HG02571 (cell line): ENCODE measurements at regions not wholly inside any gene's neighbourhood (a gene's known extent, or its start where the extent isn't known, plus 50 kb on each side); places are given as distances from the start of the nearest gene placed in this dataset.

Experiments used
- ATAC-seq: cut with Tn5 transposase; IDR thresholded peaks from one replicate; pipeline ENCODE4 v1.9.1; 2021; ENCODE audit warnings: mild to moderate bottlenecking, moderate library complexity; ENCODE audit not compliant: unreplicated experiment

GRCh38 chr4:133493776-133494175 is 344.7 kb downstream of the PCDH10 start:
- no peak for ATAC-seq

DNA sequence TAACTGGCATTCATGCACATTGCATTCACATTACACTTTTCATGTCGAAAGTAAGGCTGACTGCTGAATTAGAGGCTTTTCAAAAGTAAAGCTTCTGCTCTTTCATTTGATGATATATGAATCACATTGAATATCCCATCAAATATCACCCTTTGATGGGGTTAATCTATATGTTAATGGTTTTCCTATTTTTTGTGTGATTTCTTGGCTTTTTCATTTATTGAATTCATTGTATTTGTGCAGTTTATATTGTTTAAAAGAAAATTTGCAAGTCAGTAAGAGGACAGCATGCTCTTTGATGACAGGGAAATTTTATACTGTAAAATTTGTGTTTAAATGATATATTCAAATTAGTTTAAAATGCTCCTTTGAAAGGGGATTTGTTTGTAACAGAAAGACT is 344.1 kb downstream of the PCDH10 start:
- ATAC-seq: no peak

DNA sequence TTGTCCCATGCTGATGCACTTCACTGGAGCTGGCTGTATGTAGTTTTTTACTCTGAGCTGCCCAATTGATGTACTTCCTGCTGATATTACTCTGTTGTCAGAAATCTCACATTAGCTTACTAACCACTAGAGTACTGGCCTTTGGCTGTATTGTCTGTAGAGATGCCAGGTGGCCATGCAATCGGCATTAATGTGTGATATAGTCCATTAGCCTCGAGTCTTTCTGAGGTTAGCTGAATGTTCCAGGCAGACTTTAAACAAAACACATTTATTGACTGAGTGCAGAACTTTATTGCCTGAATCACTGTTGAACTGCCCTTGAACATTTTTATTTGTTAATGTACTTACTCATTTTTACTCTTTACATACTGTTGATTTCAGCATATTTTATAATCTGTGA is 335.2 kb downstream of the PCDH10 start:
- ATAC-seq: no peak

GRCh38 chr4:133483600-133484246 is 334.6 kb downstream of the PCDH10 start:
- no peak for ATAC-seq

GRCh38 chr4:133476063-133476462 is 327.0 kb downstream of the PCDH10 start:
- no peak for ATAC-seq

DNA sequence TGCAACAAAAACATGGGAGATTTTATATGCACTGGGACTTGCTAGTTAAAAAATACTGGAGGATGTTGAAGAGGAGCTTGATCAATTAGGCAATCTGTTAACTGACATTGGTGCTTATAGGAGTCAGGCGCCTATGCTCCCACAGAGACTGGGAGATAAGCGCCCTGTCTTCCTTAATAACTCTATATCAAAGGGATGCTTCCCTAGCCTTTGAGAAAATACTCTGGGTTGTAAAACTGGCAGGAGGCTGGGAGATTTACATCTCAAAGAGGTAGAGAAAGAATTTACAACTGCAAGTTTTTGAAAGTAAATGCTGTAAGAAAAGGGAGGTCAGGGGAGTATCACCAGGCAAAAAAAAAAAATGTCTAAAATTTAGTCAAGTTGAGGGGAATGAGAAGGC is 325.4 kb downstream of the PCDH10 start:
- no peak for ATAC-seq

GRCh38 chr4:133472244-133472643 is 323.1 kb downstream of the PCDH10 start:
- no peak for ATAC-seq

DNA sequence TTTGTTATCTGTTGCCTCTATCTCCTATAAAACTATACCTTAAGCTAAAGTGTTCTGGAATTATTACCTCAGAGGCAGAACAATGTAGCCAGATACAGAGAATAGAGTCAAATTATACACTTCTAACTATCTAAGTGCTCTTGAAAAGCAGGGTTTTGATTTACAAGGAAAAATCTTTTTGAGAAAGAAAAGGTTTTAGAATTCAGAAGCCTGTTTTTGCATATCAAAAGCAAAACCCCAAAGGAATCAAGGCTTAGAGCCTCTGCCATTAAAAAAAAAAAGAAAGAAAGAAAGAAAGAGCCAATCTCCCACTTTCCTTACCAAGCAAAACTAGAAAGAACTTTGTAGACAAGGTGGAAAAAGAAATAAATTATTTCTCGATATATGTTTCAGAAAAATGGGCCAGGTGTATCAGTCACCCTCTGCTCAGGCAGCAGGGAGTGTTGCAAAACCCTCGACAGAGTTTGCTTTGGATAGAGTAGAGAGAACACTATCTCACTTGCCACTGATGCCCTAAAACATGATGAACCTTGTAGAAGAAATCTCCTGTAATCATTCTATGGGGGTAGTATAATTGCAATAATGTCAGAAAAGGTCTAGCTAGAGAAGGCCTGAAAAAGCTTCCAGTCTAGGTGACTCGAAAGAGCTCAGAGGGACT is 318.3 kb downstream of the PCDH10 start:
- no peak for ATAC-seq

DNA sequence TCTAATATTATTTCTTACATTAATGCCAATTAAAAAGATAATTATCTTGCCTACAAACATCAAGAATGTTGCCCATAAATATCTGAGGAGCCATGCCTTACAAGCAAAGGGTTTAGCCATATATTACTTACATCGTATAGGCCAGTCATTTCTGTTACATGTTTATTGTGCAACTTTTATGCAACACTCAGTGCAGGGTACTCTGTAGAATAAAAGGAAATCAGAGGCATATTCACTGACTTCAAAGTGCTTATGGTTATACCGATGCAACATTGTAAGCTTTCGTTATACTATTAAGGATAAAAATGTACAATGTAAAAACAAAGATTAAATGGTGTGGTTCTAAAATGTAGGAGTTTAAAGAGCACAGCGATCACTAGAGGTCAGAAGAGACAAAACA is 315.9 kb downstream of the PCDH10 start:
- ATAC-seq: no peak

DNA sequence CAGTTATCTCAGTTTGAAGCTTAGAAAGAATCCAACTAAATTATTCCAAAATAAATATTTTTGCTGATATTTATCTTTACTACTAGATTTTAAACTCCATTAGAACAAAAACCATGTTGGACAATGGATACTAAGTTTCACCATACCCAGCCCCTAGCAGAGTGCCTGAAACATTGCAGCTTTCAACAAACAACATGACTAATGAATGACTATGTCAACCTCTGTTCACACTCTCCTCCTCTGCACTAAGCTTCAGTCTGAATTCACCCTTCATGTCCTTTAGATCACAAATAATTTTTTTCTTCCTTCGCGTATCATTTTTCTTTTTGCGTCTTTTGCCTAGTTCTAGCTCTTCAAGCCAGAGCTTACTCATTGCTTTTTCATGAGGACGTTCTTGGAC is 315.2 kb downstream of the PCDH10 start:
- no peak for ATAC-seq

- no peak for ATAC-seq
These were observed 303.6 kb downstream of the PCDH10 start for GRCh38 chr4:133452678-133453077.

GRCh38 chr4:133450813-133451212 is 301.7 kb downstream of the PCDH10 start:
- ATAC-seq: no peak

GRCh38 chr4:133440404-133440803 is 291.3 kb downstream of the PCDH10 start:
- ATAC-seq: no peak

- no peak for ATAC-seq
These were observed 290.7 kb downstream of the PCDH10 start for GRCh38 chr4:133439830-133440229.

GRCh38 chr4:133424605-133425004 is 275.5 kb downstream of the PCDH10 start:
- ATAC-seq: no peak

DNA sequence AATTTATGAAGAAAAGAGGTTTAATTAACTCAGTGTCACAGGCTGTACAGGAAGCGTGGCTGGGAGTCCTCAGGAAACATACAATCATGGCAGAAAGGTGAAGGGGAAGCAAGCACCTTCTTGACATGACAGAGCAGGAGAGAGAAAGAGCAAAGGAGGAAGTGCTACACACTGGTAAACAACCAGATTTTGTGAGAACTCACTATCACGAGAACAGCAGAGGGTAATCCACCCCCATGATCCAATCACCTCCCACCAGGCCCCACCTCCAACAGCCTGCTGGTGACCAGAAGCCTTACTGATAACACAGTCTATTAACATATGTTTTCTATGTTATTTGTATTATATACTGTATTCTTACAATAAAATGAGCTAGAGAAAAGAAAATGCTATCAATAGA is 254.8 kb downstream of the PCDH10 start:
- no peak for ATAC-seq

- no peak for ATAC-seq
These were observed 253.5 kb downstream of the PCDH10 start for GRCh38 chr4:133402616-133403015.

- no peak for ATAC-seq
These were observed 246.0 kb downstream of the PCDH10 start for GRCh38 chr4:133394971-133395627.

GRCh38 chr4:133390198-133390855 is 241.2 kb downstream of the PCDH10 start:
- ATAC-seq: no peak

GRCh38 chr4:133389029-133389428 is 239.9 kb downstream of the PCDH10 start:
- ATAC-seq: no peak

DNA sequence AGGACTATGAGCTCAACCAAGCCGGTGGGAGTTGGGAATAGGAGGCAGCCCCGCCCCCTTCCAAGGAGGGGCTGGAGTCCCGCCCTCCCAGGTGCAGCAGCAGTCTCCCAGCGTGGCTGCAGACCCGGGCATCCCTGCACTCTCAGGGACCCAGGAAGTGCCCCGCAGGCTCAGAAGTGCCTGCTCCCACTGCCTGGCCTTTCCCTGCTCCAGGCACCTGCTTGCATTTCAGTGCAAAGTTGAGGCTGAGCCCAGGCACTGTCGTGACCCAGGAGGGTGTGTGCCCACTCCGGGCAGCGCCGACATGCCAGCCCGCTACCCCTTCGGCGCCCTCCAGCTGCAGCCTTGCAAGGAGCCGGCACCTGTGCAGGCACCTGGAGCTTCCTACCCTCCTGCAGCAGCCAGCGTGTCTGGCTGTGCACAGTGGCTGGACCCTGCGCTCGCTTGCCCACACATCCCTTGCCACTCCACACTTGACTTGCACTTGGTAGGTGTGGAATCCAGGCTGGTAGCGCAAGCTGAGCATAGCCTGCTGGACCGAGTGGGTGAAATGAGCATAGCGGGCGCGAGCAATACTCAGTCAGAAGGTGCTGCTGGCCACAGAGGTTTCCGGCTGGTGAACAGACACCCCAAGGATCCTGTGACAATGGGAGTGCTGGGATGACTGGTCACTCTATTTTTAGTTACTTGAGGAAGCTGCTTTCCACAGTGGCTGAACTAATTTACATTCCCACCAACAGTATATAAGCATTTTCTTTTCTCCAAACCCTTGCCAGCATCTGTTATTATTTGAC is 236.3 kb downstream of the PCDH10 start:
- ATAC-seq: no peak
